ENCODE measurements at regions not wholly inside any gene's neighbourhood (a gene's known extent, or its start where the extent isn't known, plus 50 kb on each side); places are given as distances from the start of the nearest gene placed in this dataset.

DNA sequence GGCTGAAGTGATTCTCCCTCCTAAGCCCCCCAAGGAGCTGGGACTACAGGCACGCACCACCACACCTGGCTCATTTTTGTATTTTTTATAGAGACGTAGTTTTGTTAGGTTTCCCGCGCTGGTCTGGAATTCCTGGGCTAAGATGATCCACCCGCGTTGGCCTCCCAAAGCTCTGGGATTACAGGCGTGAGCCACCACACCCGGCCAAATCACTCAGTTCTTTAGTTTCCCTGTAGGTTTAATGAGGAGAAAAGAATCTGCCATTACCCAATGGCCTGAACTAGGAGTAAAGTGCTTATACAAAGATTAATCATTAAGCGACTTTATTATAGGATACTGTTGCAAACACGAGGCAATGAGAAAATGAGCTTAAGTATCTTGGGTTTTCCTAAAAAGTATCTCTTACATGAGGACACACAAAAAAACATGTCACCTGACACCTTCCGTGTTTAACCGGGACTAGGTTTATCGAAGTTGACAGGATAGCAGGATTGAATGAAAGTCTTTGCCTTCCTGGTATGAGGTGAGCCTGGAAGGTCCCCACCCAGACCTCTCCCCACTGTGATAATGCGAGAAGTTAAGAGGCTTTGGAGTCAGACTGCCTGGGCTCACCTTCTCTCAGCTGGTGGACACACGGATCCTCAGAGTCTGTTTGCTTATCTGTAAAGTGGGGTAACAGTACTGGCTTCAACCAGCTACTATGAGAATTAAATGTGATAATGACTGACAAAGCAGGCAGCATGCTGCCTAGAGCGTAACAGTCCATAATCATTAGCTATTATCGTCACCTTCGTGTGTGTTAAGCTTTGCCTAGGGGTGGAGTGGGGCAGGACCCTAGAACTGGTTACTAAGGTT, 133.5 kb upstream of the KRAS start:
- peak overlapping the region; percentile 91 for H3K4me3 Mint-ChIP-seq
- H3K4me1 Mint-ChIP-seq = peaks cover 15% of the 10 kb centered on the region
- Histone ChIP-seq H3K36me3 (ENCODE audit: insufficient read depth) (no peaks in the 10 kb centered on the region), H3K9me2 (ENCODE audit: insufficient read depth) (no peaks in the 10 kb centered on the region), H4K20me1 (replicated peaks; ENCODE audit: insufficient read depth) (no peaks in the 10 kb centered on the region), H3K4me3 (peak overlapping the region; percentile 62), H3K4me1 (ENCODE audit: insufficient read depth) (peaks cover 10% of the 10 kb centered on the region; the same call in 1 of the 2 replicates), H2AFZ (no peak overlapping the region), H3F3A (replicated peaks; ENCODE audit: low read depth) (no peaks in the 10 kb centered on the region), H3K4me2 (peak overlapping the region; percentile 85), H3K79me2 (replicated peaks; ENCODE audit: insufficient read depth) (no peaks in the 10 kb centered on the region), H3K27me3 (ENCODE audit: insufficient read depth) (peaks cover 22% of the 10 kb centered on the region), H3K27ac (ENCODE audit: low read depth) (no peak overlapping the region)
- H3K27ac Mint-ChIP-seq = 0 out of 2 replicates have a peak overlapping the region, but pooled peaks have one; percentile 99
- no peak for DNase-seq (ENCODE audit: low spot score)
- no peaks in the 10 kb centered on the region; the same call in 2 of the 3 replicates for H3K36me3 Mint-ChIP-seq (ENCODE audit: low read depth)
- TF ChIP-seq POLR2AphosphoS5 (IDR thresholded peaks at IDR 0.05; ENCODE audit: low read depth) = no peak
- H3K9me3 Mint-ChIP-seq = no peaks in the 10 kb centered on the region
- H3K27me3 Mint-ChIP-seq (ENCODE audit: insufficient read depth, low read depth, poor library complexity) = peaks cover 23% of the 10 kb centered on the region
- ATAC-seq = no peak

DNA sequence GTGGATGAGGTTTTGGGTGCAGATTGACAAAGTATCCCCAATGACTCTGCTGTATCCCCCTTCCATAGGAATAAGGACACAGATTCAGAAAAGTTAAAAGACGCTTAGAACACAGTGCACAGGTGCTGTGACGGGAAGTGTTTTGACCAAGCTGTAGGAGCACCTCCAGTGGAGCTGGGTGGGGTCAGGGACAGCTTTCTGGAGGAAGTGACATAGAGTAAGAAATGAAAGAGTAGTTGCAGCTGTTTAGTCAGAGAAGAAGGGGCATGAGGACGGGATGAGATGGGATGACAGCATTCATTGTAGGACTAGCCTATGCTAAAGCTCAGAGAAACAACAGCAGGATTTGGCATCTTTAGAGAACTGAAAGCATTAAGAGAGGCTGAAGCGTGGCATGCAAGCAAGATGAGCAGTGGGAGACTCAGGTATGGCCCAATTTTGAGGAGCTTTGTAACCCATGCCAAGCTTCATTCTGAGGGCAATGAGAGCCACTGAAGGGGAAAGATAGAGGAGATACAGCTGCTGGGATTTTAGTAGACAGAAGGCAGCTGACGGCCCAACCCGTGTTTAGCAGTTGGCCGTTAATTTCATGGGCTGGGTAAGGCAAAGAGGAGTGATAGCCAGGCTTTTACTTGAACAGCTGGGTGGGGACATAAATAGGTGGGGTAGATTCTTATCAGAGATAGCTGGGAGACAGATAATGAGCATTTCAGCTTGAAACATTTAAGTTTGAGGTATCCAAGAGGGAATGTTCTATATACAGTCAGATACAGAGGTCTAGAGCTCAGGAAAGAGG, 131.8 kb upstream of the KRAS start:
- H3K9me2 ChIP-seq (ENCODE audit: insufficient read depth) = no peaks in the 10 kb centered on the region
- no peak overlapping the region for H3K4me2 ChIP-seq
- no peak overlapping the region for H3K4me3 Mint-ChIP-seq
- H3K27ac Mint-ChIP-seq = no peak overlapping the region
- DNase-seq (ENCODE audit: low spot score) (no peak), ATAC-seq (no peak)
- H2AFZ ChIP-seq = no peak overlapping the region
- no peaks in the 10 kb centered on the region for H3K36me3 ChIP-seq (ENCODE audit: insufficient read depth)
- no peaks in the 10 kb centered on the region for H3K79me2 ChIP-seq (replicated peaks; ENCODE audit: insufficient read depth)
- no peaks in the 10 kb centered on the region; the same call in 2 of the 3 replicates for H3K36me3 Mint-ChIP-seq (ENCODE audit: low read depth)
- H3K9me3 Mint-ChIP-seq = no peaks in the 10 kb centered on the region
- no peaks in the 10 kb centered on the region for H4K20me1 ChIP-seq (replicated peaks; ENCODE audit: insufficient read depth)
- H3F3A ChIP-seq (replicated peaks; ENCODE audit: low read depth) = no peaks in the 10 kb centered on the region
- no peak overlapping the region for H3K4me3 ChIP-seq
- peaks cover 22% of the 10 kb centered on the region for H3K27me3 ChIP-seq (ENCODE audit: insufficient read depth)
- peaks cover 23% of the 10 kb centered on the region for H3K27me3 Mint-ChIP-seq (ENCODE audit: insufficient read depth, low read depth, poor library complexity)
- H3K4me1 Mint-ChIP-seq = peaks cover 20% of the 10 kb centered on the region
- H3K4me1 ChIP-seq (ENCODE audit: insufficient read depth) = peaks cover 10% of the 10 kb centered on the region; the same call in 1 of the 2 replicates
- TF ChIP-seq, protein P1, sequence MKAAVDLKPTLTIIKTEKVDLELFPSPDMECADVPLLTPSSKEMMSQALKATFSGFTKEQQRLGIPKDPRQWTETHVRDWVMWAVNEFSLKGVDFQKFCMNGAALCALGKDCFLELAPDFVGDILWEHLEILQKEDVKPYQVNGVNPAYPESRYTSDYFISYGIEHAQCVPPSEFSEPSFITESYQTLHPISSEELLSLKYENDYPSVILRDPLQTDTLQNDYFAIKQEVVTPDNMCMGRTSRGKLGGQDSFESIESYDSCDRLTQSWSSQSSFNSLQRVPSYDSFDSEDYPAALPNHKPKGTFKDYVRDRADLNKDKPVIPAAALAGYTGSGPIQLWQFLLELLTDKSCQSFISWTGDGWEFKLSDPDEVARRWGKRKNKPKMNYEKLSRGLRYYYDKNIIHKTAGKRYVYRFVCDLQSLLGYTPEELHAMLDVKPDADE (IDR thresholded peaks at IDR 0.05) = no peak
- TF ChIP-seq ZNF331 (CRISPR knock-in tag; IDR thresholded peaks at IDR 0.05; ENCODE audit: low read depth) (no peak), EZH2 (IDR thresholded peaks at IDR 0.05; ENCODE audit: low read depth, unreplicated experiment) (no peak), ZNF114 (CRISPR knock-in tag; IDR thresholded peaks at IDR 0.05) (no peak), JUNB (IDR thresholded peaks at IDR 0.05; ENCODE audit: unreplicated experiment) (no peak)
- TF ChIP-seq, protein P2, sequence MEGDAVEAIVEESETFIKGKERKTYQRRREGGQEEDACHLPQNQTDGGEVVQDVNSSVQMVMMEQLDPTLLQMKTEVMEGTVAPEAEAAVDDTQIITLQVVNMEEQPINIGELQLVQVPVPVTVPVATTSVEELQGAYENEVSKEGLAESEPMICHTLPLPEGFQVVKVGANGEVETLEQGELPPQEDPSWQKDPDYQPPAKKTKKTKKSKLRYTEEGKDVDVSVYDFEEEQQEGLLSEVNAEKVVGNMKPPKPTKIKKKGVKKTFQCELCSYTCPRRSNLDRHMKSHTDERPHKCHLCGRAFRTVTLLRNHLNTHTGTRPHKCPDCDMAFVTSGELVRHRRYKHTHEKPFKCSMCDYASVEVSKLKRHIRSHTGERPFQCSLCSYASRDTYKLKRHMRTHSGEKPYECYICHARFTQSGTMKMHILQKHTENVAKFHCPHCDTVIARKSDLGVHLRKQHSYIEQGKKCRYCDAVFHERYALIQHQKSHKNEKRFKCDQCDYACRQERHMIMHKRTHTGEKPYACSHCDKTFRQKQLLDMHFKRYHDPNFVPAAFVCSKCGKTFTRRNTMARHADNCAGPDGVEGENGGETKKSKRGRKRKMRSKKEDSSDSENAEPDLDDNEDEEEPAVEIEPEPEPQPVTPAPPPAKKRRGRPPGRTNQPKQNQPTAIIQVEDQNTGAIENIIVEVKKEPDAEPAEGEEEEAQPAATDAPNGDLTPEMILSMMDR (conservative IDR thresholded peaks at IDR 0.05; ENCODE audit: low read depth in 2 of 2) = no peak
- TF ChIP-seq, protein P3, sequence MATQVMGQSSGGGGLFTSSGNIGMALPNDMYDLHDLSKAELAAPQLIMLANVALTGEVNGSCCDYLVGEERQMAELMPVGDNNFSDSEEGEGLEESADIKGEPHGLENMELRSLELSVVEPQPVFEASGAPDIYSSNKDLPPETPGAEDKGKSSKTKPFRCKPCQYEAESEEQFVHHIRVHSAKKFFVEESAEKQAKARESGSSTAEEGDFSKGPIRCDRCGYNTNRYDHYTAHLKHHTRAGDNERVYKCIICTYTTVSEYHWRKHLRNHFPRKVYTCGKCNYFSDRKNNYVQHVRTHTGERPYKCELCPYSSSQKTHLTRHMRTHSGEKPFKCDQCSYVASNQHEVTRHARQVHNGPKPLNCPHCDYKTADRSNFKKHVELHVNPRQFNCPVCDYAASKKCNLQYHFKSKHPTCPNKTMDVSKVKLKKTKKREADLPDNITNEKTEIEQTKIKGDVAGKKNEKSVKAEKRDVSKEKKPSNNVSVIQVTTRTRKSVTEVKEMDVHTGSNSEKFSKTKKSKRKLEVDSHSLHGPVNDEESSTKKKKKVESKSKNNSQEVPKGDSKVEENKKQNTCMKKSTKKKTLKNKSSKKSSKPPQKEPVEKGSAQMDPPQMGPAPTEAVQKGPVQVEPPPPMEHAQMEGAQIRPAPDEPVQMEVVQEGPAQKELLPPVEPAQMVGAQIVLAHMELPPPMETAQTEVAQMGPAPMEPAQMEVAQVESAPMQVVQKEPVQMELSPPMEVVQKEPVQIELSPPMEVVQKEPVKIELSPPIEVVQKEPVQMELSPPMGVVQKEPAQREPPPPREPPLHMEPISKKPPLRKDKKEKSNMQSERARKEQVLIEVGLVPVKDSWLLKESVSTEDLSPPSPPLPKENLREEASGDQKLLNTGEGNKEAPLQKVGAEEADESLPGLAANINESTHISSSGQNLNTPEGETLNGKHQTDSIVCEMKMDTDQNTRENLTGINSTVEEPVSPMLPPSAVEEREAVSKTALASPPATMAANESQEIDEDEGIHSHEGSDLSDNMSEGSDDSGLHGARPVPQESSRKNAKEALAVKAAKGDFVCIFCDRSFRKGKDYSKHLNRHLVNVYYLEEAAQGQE (IDR thresholded peaks at IDR 0.05; ENCODE audit: unreplicated experiment) = no peak
- H3K27ac ChIP-seq (ENCODE audit: low read depth) = no peak overlapping the region

Data from GM23338 (cell line).